HS-5 (cell line): ENCODE measurements at regions not wholly inside any gene's neighbourhood (a gene's known extent, or its start where the extent isn't known, plus 50 kb on each side); places are given as distances from the start of the nearest gene placed in this dataset.
"Not testable (repeated sequence)": the region's sequence is repeated elsewhere in the genome, so short reads cannot be mapped to it uniquely, and the experiment has no call there.

Source experiments
- DNase-seq: peaks from one replicate; pipeline ENCODE4 v3.0.0-alpha.2; 2012; ENCODE audit warnings: low read depth

DNA sequence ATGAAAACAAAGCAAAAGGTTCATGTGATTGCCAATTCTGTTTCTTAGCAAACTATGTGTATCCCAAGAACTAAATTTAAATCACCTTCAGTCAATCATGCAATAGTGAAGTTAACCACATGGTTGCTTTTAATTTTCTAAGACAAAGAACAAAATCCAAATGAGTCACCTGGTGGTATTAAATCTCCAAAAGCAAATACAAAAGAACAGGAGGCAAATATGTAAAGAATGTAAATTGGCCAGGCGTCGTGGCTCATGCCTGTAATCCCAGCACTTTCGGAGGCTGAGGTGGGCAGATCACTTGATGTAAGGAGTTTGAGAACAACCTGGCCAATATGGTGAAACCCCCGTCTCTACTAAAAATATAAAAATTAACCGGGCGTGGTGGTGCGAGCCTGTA is 54.2 kb upstream of the PIK3R4 start:
- no peak for DNase-seq

- DNase-seq = no peak
Measured at GRCh38 chr3:130801473-130801872, 54.8 kb upstream of the PIK3R4 start.

GRCh38 chr3:130811557-130811956 is 64.9 kb upstream of the PIK3R4 start:
- no peak for DNase-seq

DNA sequence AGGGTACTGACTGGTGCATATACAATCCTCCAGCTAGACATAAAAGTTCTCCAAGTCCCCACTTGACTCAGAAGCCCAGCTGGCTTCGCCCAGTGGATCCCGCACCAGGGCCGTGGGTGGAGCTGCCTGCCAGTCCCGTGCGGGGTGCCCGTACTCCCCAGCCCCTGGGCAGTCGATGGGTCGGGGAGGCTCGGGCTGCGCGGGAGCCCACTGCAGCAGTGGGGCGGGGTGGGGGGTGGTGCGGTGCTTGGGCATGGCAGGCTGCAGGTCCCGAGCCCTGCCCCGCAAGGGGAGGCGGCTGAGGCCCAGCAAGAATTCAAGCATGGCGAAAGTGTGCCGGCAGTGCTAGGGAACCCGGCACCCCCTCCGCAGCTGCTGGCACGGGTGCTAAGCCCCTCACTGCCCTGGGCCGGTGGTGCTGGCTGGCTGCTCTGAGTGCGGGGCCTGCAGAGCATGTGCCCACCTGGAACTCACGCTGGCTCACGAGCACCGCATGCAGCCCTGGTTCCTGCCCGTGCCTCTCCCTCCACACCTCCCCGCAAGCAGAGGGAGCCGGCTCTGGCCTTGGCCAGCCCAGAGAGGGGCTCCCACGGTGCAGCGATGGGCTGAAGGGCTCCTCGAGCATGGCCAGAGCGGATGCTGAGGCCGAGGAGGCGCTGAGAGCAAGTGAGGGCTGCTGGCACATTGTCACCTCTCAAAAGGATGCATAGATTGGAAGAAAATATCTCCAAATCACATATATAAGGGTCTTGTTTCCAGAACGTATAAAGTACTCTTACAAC is 68.3 kb upstream of the PIK3R4 start:
- no peak for DNase-seq

DNA sequence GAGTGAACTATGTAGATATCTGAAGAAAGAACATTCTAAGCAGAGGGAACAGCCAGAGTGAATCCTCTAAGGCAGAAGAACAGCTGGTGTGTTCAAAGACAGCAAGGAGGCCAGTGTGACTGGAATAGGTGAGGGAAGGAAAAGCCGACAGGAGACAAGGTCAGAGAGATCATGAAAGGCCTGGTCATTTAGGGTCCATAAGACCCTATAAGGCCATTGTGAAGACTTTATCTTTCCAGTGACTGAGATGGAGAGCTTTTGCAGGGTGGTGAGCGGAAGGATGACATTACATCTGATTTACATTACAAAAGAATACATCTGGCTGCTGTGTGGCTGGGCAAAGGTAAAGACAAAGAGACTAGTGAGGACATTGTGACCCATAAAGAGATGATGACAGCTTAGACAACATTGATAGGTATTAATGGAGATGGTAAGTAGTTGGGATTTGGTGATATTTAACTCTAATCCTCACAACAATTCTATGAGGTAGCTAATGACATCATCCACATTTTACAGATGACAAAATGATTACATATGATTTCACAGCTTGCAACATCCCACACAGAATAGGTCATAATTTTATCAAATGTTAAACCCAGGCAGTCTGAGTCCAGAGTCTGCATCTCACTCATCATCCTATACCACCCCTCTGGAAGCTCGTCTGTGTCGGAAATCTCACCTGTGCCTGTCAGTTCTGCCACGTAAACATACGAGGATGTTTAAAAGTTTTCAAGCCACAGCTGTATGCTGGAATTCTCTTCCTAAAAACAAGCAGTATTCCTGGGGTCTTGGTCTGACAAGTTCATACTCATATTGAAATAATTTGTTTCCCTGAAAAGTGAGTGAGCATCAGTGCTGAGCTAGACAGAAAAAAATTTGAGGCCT is 70.2 kb upstream of the PIK3R4 start:
- no peak for DNase-seq

DNA sequence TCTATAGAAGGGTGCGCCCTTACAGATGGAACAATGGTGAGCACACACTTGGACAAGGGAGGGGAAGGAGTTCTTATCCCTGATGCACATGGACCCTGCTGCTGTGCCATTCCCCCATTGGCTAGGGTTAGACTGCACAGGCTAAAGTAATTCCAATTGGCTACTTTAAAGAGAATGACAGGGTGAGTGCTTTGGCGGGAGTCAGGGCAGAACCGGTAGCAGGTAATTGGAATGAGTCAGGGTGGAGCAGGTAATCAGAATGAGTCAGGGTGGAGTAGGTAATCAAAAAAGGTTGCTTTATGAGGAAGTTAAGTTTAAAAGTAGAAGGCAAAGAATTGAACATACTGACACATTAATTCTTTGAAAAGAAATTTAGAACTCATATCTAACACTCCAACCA is 71.4 kb upstream of the PIK3R4 start:
- not testable (repeated sequence) for DNase-seq

- DNase-seq = peak; percentile 86
Measured at GRCh38 chr3:130820976-130821375, 72.9 kb upstream of the ATP2C1 start.

DNA sequence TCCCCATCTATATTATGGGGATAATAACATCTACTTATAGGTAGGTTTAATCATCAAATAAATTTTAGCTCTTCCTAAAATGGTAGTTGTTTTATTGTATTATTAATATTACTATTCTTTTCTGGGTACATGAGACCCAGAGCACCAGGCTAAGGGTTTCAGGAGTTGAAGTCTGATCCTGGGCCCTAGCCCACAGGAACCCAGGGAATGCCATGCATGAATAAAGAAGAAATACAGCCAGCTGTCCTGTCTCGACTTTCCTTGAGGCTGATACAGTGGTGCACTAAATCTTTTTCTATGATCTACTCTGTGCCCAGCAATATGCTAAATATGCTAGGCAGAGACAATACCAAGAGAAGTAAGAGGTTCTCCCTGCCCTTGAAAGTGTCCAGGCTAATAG is 72.1 kb upstream of the ATP2C1 start:
- DNase-seq = no peak

- DNase-seq = no peak
Measured at GRCh38 chr3:130823241-130823884, 70.5 kb upstream of the ATP2C1 start.

GRCh38 chr3:130823996-130824395 is 69.9 kb upstream of the ATP2C1 start:
- DNase-seq = no peak

DNA sequence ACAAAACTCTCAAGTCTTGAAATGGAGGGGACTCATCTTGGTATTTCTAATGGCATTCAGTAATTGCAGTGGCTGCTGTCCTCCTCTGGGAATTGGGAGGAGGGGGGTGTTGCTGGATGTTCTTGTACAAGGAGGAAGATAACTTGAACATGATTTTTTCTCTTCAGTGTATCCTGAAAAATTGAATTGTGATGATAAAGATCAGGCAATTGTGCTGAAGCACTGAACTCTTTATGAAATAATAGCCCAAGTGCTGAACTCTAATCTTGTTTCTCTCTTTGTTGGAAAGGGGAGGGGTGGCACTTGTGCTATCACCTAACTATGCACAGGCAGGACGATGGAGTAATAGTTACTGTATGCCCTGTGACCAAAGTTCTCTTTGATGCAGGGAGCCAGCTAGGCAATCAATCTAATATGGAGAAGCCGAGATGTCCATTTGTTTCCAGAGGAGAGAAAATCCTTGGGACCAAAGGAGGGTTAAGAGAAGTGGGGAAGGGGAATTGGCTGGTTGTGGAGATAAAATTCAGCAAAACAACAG is 68.1 kb upstream of the ATP2C1 start:
- no peak for DNase-seq

DNA sequence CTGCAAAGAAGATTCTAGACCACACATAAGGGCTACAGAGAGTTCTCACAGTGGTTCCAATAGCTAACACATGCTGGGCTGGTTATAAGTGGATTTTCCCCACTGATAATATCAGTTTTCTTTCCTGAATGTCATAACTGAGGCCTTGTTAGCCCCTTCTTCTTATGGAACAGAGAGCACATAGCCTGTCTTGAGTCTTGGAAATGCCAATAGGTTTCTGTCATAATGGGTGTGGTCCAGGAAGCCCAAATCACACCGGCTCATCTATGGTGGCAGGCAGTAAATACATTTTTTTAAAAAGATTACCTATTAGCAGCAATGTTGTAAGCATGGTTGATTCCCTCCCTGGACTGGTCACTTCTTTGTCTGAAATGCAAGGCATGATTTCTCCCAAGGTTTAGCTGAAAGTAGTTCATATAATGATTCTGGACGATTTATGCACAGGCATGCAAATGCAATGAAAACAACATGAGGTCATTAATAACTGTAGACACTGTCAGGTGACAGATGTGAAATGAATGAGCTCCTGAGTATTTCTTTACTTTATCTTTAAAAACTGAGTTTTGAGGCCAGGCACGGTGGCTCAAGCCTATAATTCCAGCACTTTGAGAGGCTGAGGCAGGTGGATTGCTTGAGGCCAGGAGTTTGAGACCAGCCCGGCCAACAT is 67.2 kb upstream of the ATP2C1 start:
- no peak for DNase-seq

DNA sequence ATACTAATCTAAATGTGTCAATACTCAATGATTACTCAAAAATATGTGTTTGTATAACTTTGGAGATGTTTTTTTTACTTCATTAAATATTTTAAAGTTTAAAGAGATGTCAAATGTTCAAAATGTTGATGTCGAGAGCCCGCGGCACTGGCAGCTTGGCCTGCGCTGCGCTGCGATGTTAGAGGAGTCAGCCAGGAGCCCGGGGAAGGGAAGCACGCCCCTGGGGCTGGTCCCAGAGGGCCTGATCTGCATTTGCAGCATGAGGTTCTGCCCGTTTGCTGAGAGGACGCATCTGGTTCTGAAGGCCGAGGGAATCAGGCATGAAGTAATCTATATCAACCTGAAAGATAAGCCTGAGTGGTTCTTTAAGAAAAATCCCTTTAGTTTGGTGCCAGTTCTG is 66.4 kb upstream of the ATP2C1 start:
- DNase-seq = no peak

GRCh38 chr3:130828948-130829947 is 64.6 kb upstream of the ATP2C1 start:
- no peak for DNase-seq

- no peak for DNase-seq
Measured at GRCh38 chr3:130831719-130832400, 62.0 kb upstream of the ATP2C1 start.

DNA sequence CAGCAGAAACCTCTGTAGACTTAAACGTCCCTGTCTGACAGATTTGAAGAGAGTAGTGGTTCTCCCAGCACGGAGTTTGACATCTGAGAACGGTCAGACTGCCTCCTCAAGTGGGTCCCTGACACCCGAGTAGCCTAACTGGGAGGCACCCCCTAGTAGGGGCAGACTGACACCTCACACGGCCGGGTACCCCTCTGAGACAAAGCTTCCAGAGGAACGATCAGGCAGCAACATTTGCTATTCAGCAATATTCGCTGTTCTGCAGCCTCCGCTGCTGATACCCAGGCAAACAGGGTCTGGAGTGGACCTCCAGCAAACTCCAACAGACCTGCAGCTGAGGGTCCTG is 61.5 kb upstream of the ATP2C1 start:
- DNase-seq = not testable (repeated sequence)

DNA sequence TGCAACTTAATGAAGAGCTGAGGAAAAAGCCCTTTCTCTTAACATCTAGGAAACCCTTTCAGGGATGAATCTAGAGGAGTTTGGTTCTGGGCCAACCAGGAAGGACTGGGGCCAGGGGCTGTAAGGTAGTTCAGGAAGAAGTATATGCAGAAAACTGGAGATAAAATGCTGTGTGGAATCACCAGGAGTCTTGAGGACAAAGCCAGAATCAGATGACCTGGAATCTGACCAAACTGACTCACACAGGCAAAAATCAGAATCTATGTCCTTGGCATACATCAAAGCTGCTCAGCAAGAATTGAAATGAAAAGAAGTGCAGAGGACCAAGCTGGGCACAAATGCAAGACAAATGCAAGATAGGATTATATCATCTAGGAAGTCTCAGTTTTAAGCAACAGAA is 59.4 kb upstream of the ATP2C1 start:
- DNase-seq = no peak

GRCh38 chr3:130835483-130835882 is 58.4 kb upstream of the ATP2C1 start:
- no peak for DNase-seq

DNA sequence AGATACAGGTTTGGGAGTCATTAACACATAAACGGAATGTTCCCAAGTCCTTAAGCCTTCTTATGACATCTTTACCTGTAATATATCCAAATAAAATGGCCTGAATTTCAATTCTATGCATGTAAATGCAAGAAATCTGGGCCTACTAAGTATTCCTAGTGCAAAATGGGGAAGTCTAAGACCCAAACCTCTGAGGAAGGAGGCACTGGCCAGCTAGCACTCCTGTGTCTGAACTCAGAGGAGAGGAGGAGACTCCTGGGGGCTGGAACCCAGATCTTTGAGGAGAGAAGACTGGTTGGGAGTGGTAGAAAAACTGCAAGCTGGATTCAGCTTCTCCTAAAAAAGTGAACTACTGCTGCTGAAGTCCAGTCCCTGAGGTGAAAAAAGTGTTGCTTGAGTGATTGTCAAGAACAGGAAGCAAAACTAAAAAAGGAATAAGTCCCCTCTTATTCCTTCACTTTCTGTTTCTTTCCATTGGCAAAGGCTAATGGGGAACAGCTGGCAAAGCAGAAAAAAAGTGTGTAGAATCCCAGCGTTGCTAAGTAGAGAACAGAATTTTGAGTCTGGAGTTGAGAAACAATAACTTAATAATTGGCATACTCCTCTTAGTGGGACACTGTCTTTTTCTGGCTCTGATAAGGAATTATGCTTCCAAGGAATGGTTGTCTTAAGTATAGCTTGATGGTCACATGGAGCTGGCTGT is 54.8 kb upstream of the ATP2C1 start:
- no peak for DNase-seq

GRCh38 chr3:130839813-130840212 is 54.1 kb upstream of the ATP2C1 start:
- no peak for DNase-seq
